CD4-positive, alpha-beta T cell treated with Interleukin-21 for 1 hour (primary cell): ENCODE measurements at regions not wholly inside any gene's neighbourhood (a gene's known extent, or its start where the extent isn't known, plus 50 kb on each side); places are given as distances from the start of the nearest gene placed in this dataset.
"Not testable (repeated sequence)": the region's sequence is repeated elsewhere in the genome, so short reads cannot be mapped to it uniquely, and the experiment has no call there.

ENCODE experiments used
- DNase-seq: peaks from one replicate; pipeline ENCODE4 v3.0.0-alpha.2; 2020

DNA sequence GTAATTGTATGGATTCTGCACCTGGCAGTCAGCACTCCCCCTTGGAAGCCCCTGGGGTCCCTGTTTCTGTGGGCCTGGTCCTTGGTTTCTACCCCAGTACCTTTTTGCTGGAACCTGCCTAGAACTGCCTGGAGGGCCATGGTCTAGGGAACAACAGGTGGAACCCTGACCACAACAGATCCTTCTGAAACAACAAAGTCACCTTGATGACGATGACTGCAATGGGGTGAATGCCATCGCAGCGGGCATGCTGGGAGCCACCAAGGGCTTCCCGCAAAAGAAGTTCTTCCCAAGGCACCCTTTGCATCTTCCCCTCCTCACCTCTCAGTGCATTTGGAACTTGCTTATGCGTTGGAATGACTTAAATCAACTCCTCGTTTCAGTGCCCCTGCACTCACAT, 129.0 kb upstream of the OR4C13 start:
- not testable (repeated sequence) for DNase-seq

DNA sequence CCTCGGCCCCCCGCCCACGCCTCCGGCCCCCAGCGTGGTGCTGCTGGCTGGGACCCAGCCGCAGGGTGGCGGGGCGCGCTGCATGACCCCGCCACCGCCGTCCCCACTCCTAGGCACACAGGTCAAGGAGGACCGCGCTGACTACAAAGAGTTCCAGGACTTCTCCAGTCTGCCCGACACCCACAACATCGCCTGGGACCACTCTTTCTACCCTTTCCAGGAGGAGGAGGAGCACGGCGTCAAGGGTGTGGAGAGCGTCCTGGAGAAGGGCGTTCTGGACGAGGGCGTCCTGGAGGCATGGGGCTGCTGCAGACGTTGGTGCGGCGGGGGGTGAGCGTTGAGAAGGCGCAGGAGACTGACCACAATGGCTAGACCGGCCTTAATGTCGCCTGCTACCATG, 101.7 kb upstream of the OR4C13 start:
- not testable (repeated sequence) for DNase-seq

DNA sequence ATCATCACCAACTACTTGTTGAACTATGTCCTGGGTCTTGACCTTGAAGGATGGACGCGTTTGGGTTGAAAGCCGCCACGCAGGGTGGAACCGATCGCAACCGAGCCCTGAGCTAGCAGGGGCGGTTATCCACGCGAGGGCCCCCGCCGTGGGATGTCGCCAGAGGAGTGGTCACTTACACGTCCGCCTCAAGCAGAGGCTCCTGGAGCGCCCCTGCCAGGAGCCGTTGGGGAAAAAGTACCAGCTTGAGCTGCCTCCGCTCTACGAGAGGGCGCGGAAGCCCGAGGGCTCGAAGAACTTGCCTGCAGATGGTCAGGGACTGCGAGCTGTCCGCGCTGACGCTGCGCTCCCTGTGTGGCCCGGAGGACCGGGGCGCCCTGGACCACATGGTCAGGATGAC, 100.7 kb upstream of the OR4C13 start:
- DNase-seq: no peak

DNA sequence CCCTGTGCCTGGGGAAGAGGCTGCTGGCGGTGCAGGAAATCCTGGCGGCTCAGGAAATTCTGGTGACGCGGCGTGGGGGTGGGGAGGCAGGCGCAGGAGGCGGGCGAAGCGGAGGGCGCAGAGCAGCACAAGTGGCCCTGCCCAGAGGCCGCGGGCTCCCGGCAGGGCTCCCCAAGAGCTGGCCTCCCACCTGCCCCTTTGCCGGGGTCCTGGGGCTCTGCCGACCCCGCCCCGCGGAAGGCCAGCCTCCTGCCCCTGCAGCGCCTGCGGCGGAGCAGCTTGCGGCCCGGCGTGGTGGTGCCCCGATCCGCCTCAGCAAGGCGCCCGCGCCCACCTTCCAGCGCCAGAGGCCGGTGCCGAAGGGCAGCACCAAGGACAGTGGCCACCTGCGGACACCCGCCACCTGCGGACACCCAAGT, 100.2 kb upstream of the OR4C13 start:
- DNase-seq: no peak

DNA sequence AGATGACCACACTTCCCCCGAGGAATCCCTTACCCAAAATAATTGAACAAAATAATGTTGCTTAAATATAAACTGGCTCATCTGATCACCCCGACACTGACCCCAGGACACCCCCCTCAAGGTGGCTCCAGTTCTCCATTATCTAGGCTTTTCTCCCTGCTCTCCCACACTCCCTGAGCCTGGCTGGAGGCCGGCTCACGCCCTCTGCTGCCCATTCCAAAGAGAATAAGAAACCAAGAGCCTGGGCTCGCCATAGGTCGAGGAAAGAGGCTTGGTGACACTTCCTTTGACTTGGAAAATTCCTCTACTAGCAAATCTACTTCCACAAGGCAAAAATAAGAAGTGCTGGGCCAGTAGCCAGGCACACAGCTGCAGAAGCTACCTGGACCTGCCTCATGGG, 63.3 kb upstream of the OR4C13 start:
- DNase-seq: not testable (repeated sequence)

DNA sequence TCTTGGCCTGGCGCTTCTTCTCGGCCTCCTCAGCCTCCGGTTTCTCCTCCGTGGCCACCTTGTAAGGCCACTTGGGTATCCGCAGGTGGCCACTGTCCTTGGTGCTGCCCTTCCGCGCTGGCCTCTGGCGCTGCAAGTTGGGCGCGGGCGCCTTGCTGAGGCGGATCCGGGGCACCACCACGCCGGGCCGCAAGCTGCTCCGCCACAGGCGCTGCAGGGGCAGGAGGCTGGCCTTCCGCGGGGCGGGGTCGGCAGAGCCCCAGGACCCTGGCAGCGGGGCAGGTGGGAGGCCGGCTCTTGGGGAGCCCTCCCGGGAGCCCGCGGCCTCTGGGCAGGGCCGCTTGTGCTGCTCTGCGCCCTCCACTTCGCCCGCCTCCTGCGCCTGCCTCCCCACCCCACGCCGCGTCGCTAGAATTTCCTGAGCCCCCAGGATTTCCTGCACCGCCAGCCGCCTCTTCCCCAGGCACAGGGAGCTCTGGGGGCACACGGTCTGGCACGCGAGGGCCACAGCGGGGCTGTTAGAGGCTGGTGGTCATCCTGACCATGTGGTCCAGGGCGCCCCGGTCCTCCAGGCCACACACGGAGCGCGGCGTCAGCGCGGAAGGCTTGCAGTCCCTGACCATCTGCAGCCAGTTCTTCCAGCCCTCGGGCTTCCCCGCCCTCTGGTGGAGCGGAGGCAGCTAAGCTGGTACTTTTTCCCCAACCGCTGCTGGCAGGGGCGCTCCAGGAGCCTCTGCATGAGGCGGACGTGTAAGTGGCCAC, 60.1 kb upstream of the OR4C13 start:
- DNase-seq: not testable (repeated sequence)

DNA sequence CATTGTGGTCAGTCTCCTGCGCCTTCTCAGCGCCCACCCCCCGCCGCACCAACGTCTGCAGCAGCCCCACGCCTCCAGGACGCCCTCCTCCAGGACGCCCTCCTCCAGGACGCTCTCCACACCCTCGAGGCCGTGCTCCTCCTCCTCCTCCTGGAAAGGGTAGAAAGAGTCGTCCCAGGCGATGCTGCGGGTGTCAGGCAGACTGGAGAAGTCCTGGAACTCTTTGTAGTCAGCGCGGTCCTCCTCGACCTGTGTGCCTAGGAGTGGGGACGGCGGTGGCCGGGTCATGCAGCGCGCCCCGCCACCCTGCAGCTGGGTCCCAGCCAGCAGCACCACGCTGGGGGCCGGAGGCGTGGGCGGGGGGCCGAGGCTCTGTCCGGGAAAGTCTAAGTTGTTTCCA, 58.7 kb upstream of the OR4C13 start:
- DNase-seq: not testable (repeated sequence)
